Jurkat, Clone E6-1 (cell line): ENCODE measurements at regions not wholly inside any gene's neighbourhood (a gene's known extent, or its start where the extent isn't known, plus 50 kb on each side); places are given as distances from the start of the nearest gene placed in this dataset.

ENCODE experiments used
- DNase-seq: peaks from one replicate; pipeline ENCODE4 v3.0.0-alpha.2; 2011; ENCODE audit warnings: low read depth, low spot score
- H3K4me3 ChIP-seq: 2 replicates; pipeline ENCODE4 v1.5.1; 2011; ENCODE audit warnings: mild to moderate bottlenecking, low read length, control low read depth, moderate library complexity

- no peak for DNase-seq
- no peak overlapping the region for H3K4me3 ChIP-seq
Measured at GRCh38 chr1:37085393-37085792, 51.1 kb upstream of the GRIK3 start.

- no peak overlapping the region for H3K4me3 ChIP-seq
- no peak for DNase-seq
Measured at GRCh38 chr1:37089750-37090149, 55.4 kb upstream of the GRIK3 start.

- DNase-seq, result no peak
Measured at GRCh38 chr1:37090671-37091070, 56.4 kb upstream of the GRIK3 start.

GRCh38 chr1:37092937-37093336 is 58.6 kb upstream of the GRIK3 start:
- no peak overlapping the region for H3K4me3 ChIP-seq
- DNase-seq, result no peak

More at GRCh38 chr1:37090671-37091070, 56.4 kb upstream of the GRIK3 start:
- no peak overlapping the region for H3K4me3 ChIP-seq

- H3K4me3 ChIP-seq, result no peak overlapping the region
- DNase-seq, result no peak
Measured at GRCh38 chr1:37094302-37094701, 60.0 kb upstream of the GRIK3 start.

- peak; percentile 34 for DNase-seq
- H3K4me3 ChIP-seq, result no peak overlapping the region
Measured at GRCh38 chr1:37096523-37096922, 62.2 kb upstream of the GRIK3 start.

- no peak overlapping the region for H3K4me3 ChIP-seq
- DNase-seq, result no peak
Measured at GRCh38 chr1:37097731-37098130, 63.4 kb upstream of the GRIK3 start.

GRCh38 chr1:37098237-37098636 is 63.9 kb upstream of the GRIK3 start:
- no peak overlapping the region for H3K4me3 ChIP-seq
- DNase-seq, result no peak

GRCh38 chr1:37100310-37100709 is 66.0 kb upstream of the GRIK3 start:
- no peak overlapping the region for H3K4me3 ChIP-seq
- DNase-seq, result no peak

GRCh38 chr1:37102656-37103382 is 68.5 kb upstream of the GRIK3 start:
- no peak overlapping the region for H3K4me3 ChIP-seq
- no peak for DNase-seq

- no peak overlapping the region for H3K4me3 ChIP-seq
- DNase-seq, result no peak
Measured at GRCh38 chr1:37105911-37106310, 71.6 kb upstream of the GRIK3 start.

- DNase-seq, result no peak
- no peak overlapping the region for H3K4me3 ChIP-seq
Measured at GRCh38 chr1:37107153-37107907, 73.0 kb upstream of the GRIK3 start.

GRCh38 chr1:37108596-37109188 is 74.4 kb upstream of the GRIK3 start:
- no peak overlapping the region for H3K4me3 ChIP-seq
- DNase-seq, result no peak

- DNase-seq, result no peak
- no peak overlapping the region for H3K4me3 ChIP-seq
Measured at GRCh38 chr1:37112430-37112829, 78.1 kb upstream of the GRIK3 start.

GRCh38 chr1:37113285-37113997 is 79.1 kb upstream of the GRIK3 start:
- H3K4me3 ChIP-seq, result no peak overlapping the region
- DNase-seq, result peak; percentile 5

GRCh38 chr1:37118790-37119189 is 84.5 kb upstream of the GRIK3 start:
- H3K4me3 ChIP-seq, result no peak overlapping the region
- DNase-seq, result no peak

GRCh38 chr1:37120279-37120678 is 86.0 kb upstream of the GRIK3 start:
- H3K4me3 ChIP-seq, result no peak overlapping the region
- DNase-seq, result no peak

- no peak overlapping the region for H3K4me3 ChIP-seq
- no peak for DNase-seq
Measured at GRCh38 chr1:37123276-37124115, 89.2 kb upstream of the GRIK3 start.

- no peak overlapping the region for H3K4me3 ChIP-seq
- DNase-seq, result no peak
Measured at GRCh38 chr1:37124501-37124900, 90.2 kb upstream of the GRIK3 start.
